H1 (cell line): ENCODE measurements at regions not wholly inside any gene's neighbourhood (a gene's known extent, or its start where the extent isn't known, plus 50 kb on each side); places are given as distances from the start of the nearest gene placed in this dataset.

Experiments
- CHD1 ChIP-seq: IDR thresholded peaks from 2 replicates; pipeline ENCODE4 v1.6.1; 2012; ENCODE audit warnings: low read depth, low read length, improper control_type of control experiment
- CREB1 ChIP-seq: IDR thresholded peaks from 2 replicates; pipeline ENCODE4 v1.6.1; 2012; ENCODE audit warnings: inconsistent platforms
- KDM4A ChIP-seq: IDR thresholded peaks from one replicate; pipeline ENCODE4 v1.7.1; 2012; ENCODE audit warnings: low read depth, mild to moderate bottlenecking, moderate library complexity, low read length, inconsistent platforms; ENCODE audit not compliant: severe bottlenecking
- NRF1 ChIP-seq: IDR thresholded peaks from 2 replicates; pipeline ENCODE4 v1.6.1; 2011; ENCODE audit warnings: mild to moderate bottlenecking, low read depth, low read length, improper control_type of control experiment
- SIX5 ChIP-seq: IDR thresholded peaks from 2 replicates; pipeline ENCODE4 v1.6.1; 2011; ENCODE audit warnings: mild to moderate bottlenecking, low read depth, low read length

GRCh38 chr5:67960939-67961338 lies 254.6 kb upstream of the PIK3R1 start (continued):
- TF ChIP-seq KDM4A (no peak), SIX5 (no peak), NRF1 (no peak), CREB1 (no peak), CHD1 (no peak)
